ENCODE measurements at regions not wholly inside any gene's neighbourhood (a gene's known extent, or its start where the extent isn't known, plus 50 kb on each side); places are given as distances from the start of the nearest gene placed in this dataset.

DNA sequence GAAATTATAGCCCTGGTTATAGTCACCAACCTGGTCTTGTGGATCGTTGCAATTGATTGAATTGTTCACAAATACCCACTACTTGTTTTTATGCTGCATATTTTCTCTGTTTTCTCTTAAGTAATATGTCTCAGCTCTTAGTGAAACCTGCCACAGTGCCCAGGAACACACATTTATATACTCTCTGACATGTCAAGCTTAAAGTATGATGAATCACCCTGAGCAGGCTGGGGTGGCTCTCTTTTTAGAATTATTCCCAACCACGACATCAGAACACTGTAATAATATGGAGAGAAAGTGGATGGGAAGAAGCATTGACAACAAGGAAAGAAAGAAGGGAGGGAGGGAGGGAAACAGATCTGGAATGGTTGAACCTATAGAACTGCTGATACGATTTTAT is 72.8 kb upstream of the ZNF608 start:
- intact Hi-C loops (cut with micrococcal nuclease), result no loop called here
- Mint-ChIP-seq H3K27ac (no peak overlapping the region), H3K9me3 (no peaks in the 10 kb centered on the region), H3K27me3 (ENCODE audit: low read depth in 2 of 2) (no peaks in the 10 kb centered on the region), H3K4me1 (no peaks in the 10 kb centered on the region), H3K36me3 (no peaks in the 10 kb centered on the region), H3K4me3 (no peak overlapping the region)
- Histone ChIP-seq H3K4me1 (ENCODE audit: control insufficient read depth, insufficient read depth, low read length) (no peaks in the 10 kb centered on the region), H3K27ac (ENCODE audit: low read length) (no peak overlapping the region), H3K27me3 (ENCODE audit: control insufficient read depth, insufficient read depth, low read length) (no peaks in the 10 kb centered on the region), H3K36me3 (ENCODE audit: control insufficient read depth, insufficient read depth, low read length) (no peaks in the 10 kb centered on the region), H3K4me3 (ENCODE audit: low read length) (no peak overlapping the region), H3K9me3 (ENCODE audit: control insufficient read depth, insufficient read depth, low read length) (no peaks in the 10 kb centered on the region)
- TF ChIP-seq, protein P1, sequence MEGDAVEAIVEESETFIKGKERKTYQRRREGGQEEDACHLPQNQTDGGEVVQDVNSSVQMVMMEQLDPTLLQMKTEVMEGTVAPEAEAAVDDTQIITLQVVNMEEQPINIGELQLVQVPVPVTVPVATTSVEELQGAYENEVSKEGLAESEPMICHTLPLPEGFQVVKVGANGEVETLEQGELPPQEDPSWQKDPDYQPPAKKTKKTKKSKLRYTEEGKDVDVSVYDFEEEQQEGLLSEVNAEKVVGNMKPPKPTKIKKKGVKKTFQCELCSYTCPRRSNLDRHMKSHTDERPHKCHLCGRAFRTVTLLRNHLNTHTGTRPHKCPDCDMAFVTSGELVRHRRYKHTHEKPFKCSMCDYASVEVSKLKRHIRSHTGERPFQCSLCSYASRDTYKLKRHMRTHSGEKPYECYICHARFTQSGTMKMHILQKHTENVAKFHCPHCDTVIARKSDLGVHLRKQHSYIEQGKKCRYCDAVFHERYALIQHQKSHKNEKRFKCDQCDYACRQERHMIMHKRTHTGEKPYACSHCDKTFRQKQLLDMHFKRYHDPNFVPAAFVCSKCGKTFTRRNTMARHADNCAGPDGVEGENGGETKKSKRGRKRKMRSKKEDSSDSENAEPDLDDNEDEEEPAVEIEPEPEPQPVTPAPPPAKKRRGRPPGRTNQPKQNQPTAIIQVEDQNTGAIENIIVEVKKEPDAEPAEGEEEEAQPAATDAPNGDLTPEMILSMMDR (IDR thresholded peaks at IDR 0.05), result no peak
- WGBS (ENCODE audit: insufficient coverage), result 88% methylated on average over 1 of the region's 3 CpGs
- DNase-seq (no peak), ATAC-seq (no peak)

GRCh38 chr5:124822647-124823046 is 76.2 kb upstream of the ZNF608 start:
- intact Hi-C loops (cut with micrococcal nuclease), result no loop called here

GRCh38 chr5:124823380-124823779 is 76.9 kb upstream of the ZNF608 start:
- Histone ChIP-seq H3K27ac (ENCODE audit: low read length) (no peak overlapping the region), H3K4me3 (ENCODE audit: low read length) (no peak overlapping the region), H3K9me3 (ENCODE audit: control insufficient read depth, insufficient read depth, low read length) (no peaks in the 10 kb centered on the region), H3K4me1 (ENCODE audit: control insufficient read depth, insufficient read depth, low read length) (no peaks in the 10 kb centered on the region), H3K27me3 (ENCODE audit: control insufficient read depth, insufficient read depth, low read length) (no peaks in the 10 kb centered on the region), H3K36me3 (ENCODE audit: control insufficient read depth, insufficient read depth, low read length) (no peaks in the 10 kb centered on the region)
- no peak overlapping the region for H3K4me3 Mint-ChIP-seq
- H3K4me1 Mint-ChIP-seq, result no peaks in the 10 kb centered on the region
- 55% methylated on average over 3 of the region's 3 CpGs for WGBS (ENCODE audit: insufficient coverage)
- intact Hi-C loops (cut with micrococcal nuclease), result no loop called here
- H3K9me3 Mint-ChIP-seq, result no peaks in the 10 kb centered on the region
- DNase-seq (no peak), ATAC-seq (no peak)
- no peaks in the 10 kb centered on the region for H3K27me3 Mint-ChIP-seq (ENCODE audit: low read depth in 2 of 2)
- no peak overlapping the region for H3K27ac Mint-ChIP-seq
- no peaks in the 10 kb centered on the region for H3K36me3 Mint-ChIP-seq
- TF ChIP-seq, protein P1 (IDR thresholded peaks at IDR 0.05), result no peak

More at GRCh38 chr5:124822647-124823046, 76.2 kb upstream of the ZNF608 start:
- H3K4me1 Mint-ChIP-seq, result no peaks in the 10 kb centered on the region
- no peaks in the 10 kb centered on the region for H3K36me3 ChIP-seq (ENCODE audit: control insufficient read depth, insufficient read depth, low read length)
- no peaks in the 10 kb centered on the region for H3K4me1 ChIP-seq (ENCODE audit: control insufficient read depth, insufficient read depth, low read length)
- WGBS (ENCODE audit: insufficient coverage), result 95% methylated on average over 2 of the region's 2 CpGs
- no peak overlapping the region for H3K27ac Mint-ChIP-seq
- H3K9me3 Mint-ChIP-seq, result no peaks in the 10 kb centered on the region
- no peak overlapping the region for H3K4me3 ChIP-seq (ENCODE audit: low read length)
- H3K27me3 Mint-ChIP-seq (ENCODE audit: low read depth in 2 of 2), result no peaks in the 10 kb centered on the region
- no peak overlapping the region for H3K4me3 Mint-ChIP-seq
- no peak overlapping the region for H3K27ac ChIP-seq (ENCODE audit: low read length)
- ATAC-seq, result no peak
- H3K9me3 ChIP-seq (ENCODE audit: control insufficient read depth, insufficient read depth, low read length), result no peaks in the 10 kb centered on the region
- TF ChIP-seq, protein P1 (IDR thresholded peaks at IDR 0.05), result no peak
- no peaks in the 10 kb centered on the region for H3K27me3 ChIP-seq (ENCODE audit: control insufficient read depth, insufficient read depth, low read length)
- DNase-seq, result no peak
- H3K36me3 Mint-ChIP-seq, result no peaks in the 10 kb centered on the region

DNA sequence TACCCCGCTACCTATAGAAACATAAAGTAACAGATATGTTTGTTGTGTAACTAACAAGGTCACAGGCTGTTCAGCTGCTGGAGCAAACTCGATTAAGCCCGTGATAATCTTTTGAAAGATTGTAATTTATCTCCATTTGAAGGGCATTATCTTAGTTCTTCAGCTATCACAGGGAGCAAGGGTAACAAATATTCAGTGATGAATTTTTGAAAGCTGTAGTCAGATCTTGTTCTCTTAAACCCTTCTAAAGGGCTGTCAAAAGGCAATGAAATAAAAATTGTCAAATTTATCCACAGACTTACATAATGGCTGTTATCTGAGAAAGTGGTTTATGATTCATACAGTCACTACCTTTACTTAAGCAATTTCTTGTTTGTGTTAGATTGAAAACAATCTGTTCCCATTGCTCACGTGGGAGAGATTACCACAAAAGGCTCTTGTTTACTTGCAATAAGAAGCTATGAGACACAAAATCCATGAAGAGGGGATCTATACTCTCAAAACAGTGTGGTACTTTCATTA is 78.3 kb upstream of the ZNF608 start:
- H3K4me3 Mint-ChIP-seq, result no peak overlapping the region
- H3K9me3 ChIP-seq (ENCODE audit: control insufficient read depth, insufficient read depth, low read length), result no peaks in the 10 kb centered on the region
- H3K4me1 ChIP-seq (ENCODE audit: control insufficient read depth, insufficient read depth, low read length), result no peaks in the 10 kb centered on the region
- no peaks in the 10 kb centered on the region for H3K4me1 Mint-ChIP-seq
- H3K36me3 Mint-ChIP-seq, result no peaks in the 10 kb centered on the region
- H3K9me3 Mint-ChIP-seq, result no peaks in the 10 kb centered on the region
- no peak overlapping the region for H3K27ac ChIP-seq (ENCODE audit: low read length)
- H3K36me3 ChIP-seq (ENCODE audit: control insufficient read depth, insufficient read depth, low read length), result no peaks in the 10 kb centered on the region
- no peak overlapping the region for H3K4me3 ChIP-seq (ENCODE audit: low read length)
- TF ChIP-seq, protein P1 (IDR thresholded peaks at IDR 0.05), result no peak
- WGBS (ENCODE audit: insufficient coverage), result 96% methylated on average over 3 of the region's 4 CpGs
- H3K27me3 ChIP-seq (ENCODE audit: control insufficient read depth, insufficient read depth, low read length), result no peaks in the 10 kb centered on the region
- intact Hi-C loops (cut with micrococcal nuclease), result no loop called here
- DNase-seq, result no peak
- no peak overlapping the region for H3K27ac Mint-ChIP-seq
- no peaks in the 10 kb centered on the region for H3K27me3 Mint-ChIP-seq (ENCODE audit: low read depth in 2 of 2)
- peak in 1 of 3 donors; percentile 72 for ATAC-seq

All from natural killer cell (primary cell).